OCI-LY3 (cell line): ENCODE measurements at regions not wholly inside any gene's neighbourhood (a gene's known extent, or its start where the extent isn't known, plus 50 kb on each side); places are given as distances from the start of the nearest gene placed in this dataset.

Experiments used
- CTCF ChIP-seq: fragments of 200-600, 300-600 bp; sonication (generic); IDR thresholded peaks from 2 replicates; pipeline ENCODE4 v1.5.1; 2014; ENCODE audit warnings: antibody characterized with exemption, low read length, low read depth
- EZH2phosphoT487 ChIP-seq: fragments of 200-600 bp; shearing (Covaris generic); IDR thresholded peaks from 2 replicates; pipeline ENCODE4 v1.6.1; 2018; ENCODE audit warnings: antibody characterized with exemption, mixed run types, low read depth

DNA sequence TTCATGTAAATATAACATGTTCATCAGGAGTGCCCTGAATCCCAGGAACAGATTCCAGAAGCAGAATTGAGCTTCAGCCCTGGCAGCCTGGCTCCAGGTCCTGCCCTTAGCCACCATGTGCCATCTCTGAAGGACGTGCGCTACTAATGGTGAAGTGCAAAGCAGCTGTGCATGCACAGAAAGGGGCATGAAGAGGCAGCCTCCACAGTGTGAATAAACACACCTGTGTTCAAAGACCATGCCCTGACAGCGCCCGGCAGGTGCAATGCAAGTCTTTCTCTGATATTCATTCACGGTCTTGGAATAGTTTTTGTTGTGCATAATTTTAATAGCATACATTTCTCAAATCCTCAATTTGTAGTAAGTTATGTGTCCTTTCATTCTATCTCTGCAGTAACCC, 250.4 kb upstream of the TCERG1L start:
- TF ChIP-seq EZH2phosphoT487 (no peak), CTCF (no peak)
